Stimulated activated naive CD8-positive, alpha-beta T cell treated with anti-CD3 and anti-CD28 coated beads, Interleukin-15, amount 100 ng/mL, for 72 hours (primary cell): ENCODE measurements at regions not wholly inside any gene's neighbourhood (a gene's known extent, or its start where the extent isn't known, plus 50 kb on each side); places are given as distances from the start of the nearest gene placed in this dataset.

ENCODE experiments used
- ATAC-seq: fragments of 150-1000 bp; cut with Tn5 transposase; 2 replicates; pipeline ENCODE4 v1.10.0; 2021; ENCODE audit warnings: mild to moderate bottlenecking, moderate library complexity
- DNase-seq, 2 donors: peaks; one replicate each; pipeline ENCODE4 v3.0.0; 2021 to 2022
- H3K27ac Mint-ChIP-seq, 2 donors: one replicate each; pipeline ENCODE4 v1.8.0; 2022; ENCODE audit warnings: mild to moderate bottlenecking in 2 of 2, mixed read lengths in 2 of 2, moderate library complexity in 2 of 2
- H3K27me3 Mint-ChIP-seq: one replicate; pipeline ENCODE4 v1.8.0; 2022; ENCODE audit warnings: mixed read lengths
- H3K4me1 Mint-ChIP-seq: one replicate; pipeline ENCODE4 v1.8.0; 2022; ENCODE audit warnings: mild to moderate bottlenecking, mixed read lengths
- H3K4me3 Mint-ChIP-seq, 2 donors: one replicate each; pipeline ENCODE4 v1.8.0; 2022; ENCODE audit warnings: mild to moderate bottlenecking in 2 of 2, mixed read lengths in 2 of 2, moderate library complexity in 1 of 2
- H3K9me3 Mint-ChIP-seq, 2 donors: one replicate each; pipeline ENCODE4 v1.8.0; 2022; ENCODE audit warnings: mixed read lengths in 2 of 2

- ATAC-seq, result no peak
Measured at GRCh38 chr3:65251375-65251774, 563.6 kb upstream of the ADAMTS9 start.

DNA sequence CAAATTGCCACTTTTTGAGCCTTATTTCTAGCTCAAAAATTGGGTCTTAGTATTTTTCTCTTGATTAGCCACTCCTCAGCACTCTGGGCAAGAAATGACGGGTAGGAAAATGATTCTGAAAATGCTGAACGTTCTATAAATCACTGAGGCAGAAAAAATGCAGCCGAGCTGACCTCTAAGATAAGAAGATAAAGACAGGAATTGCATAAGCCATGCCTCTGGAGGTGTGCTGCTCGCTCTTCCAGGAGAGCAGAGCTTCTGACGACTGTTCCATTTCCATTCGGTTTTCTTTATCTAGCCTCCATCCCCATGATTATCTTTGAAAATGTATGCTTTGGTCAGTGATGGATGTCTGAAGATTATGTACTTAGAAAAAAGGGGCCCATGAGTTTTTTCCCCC, 558.8 kb upstream of the ADAMTS9 start:
- DNase-seq, result no peak
- no peak for ATAC-seq
- Mint-ChIP-seq H3K27ac (no peak overlapping the region), H3K4me1 (no peaks in the 10 kb centered on the region), H3K4me3 (no peak overlapping the region), H3K27me3 (no peaks in the 10 kb centered on the region), H3K9me3 (peaks cover 5 to 6% of the 10 kb centered on the region in 2 donors)

More at GRCh38 chr3:65251375-65251774, 563.6 kb upstream of the ADAMTS9 start:
- H3K4me1 Mint-ChIP-seq, result no peaks in the 10 kb centered on the region
- no peak overlapping the region for H3K4me3 Mint-ChIP-seq
- H3K27me3 Mint-ChIP-seq, result no peaks in the 10 kb centered on the region
- H3K27ac Mint-ChIP-seq, result peak overlapping the region in 1 of 2 donors; percentile 41
- no peak for DNase-seq
- peaks cover 7 to 20% of the 10 kb centered on the region in 2 donors for H3K9me3 Mint-ChIP-seq

GRCh38 chr3:65245133-65246063, 557.6 kb upstream of the ADAMTS9 start:
- Mint-ChIP-seq H3K4me3 (no peak overlapping the region), H3K27me3 (no peaks in the 10 kb centered on the region), H3K4me1 (no peaks in the 10 kb centered on the region), H3K9me3 (peaks cover 0 to 11% of the 10 kb centered on the region in 2 donors), H3K27ac (no peak overlapping the region)
- DNase-seq, result no peak
- ATAC-seq, result no peak

DNA sequence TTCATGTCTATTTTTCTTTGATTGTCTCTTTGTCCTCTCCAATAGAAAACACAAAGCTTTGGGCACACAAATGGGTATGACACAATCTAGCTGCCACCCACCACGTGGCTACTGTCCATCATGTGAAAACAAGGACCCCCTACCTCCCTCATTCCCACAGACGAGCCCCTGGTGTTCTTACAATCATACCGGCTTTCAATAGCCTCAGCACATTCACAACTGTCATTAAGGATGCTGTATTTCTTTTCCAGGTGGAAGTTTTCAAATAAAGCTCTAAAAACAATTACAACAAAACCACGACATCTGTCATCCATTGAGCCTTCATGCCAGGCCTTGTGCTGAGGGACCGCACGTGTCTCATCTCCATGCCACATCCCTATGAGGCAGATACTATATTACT, 552.6 kb upstream of the ADAMTS9 start:
- ATAC-seq (no peak), DNase-seq (no peak)
- H3K4me3 Mint-ChIP-seq, result no peak overlapping the region
- H3K9me3 Mint-ChIP-seq, result peaks cover 5 to 18% of the 10 kb centered on the region in 2 donors
- H3K27me3 Mint-ChIP-seq, result no peaks in the 10 kb centered on the region
- no peak overlapping the region for H3K27ac Mint-ChIP-seq
- H3K4me1 Mint-ChIP-seq, result no peaks in the 10 kb centered on the region

DNA sequence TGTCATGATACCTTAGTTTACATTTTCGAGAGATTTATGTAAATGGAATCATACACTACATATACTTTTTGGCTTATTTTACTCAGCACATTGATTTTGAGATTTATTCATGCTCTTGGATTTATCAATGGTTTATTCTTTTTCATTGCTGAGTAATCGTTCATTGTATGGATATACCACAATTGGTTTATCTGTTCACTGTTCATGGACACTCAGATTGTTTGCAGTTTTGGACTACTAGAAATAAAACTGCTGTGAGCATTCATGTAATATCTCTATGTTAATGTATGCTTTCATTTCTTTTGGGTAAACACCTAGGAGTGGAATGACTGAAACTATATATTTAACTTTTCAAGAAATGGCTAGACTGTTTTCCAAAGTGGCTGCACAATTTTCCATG, 550.9 kb upstream of the ADAMTS9 start:
- no peak overlapping the region for H3K4me3 Mint-ChIP-seq
- no peak overlapping the region for H3K27ac Mint-ChIP-seq
- no peaks in the 10 kb centered on the region for H3K27me3 Mint-ChIP-seq
- no peaks in the 10 kb centered on the region for H3K4me1 Mint-ChIP-seq
- peaks cover 5 to 19% of the 10 kb centered on the region in 2 donors for H3K9me3 Mint-ChIP-seq
- ATAC-seq, result no peak
- DNase-seq, result no peak

- no peaks in the 10 kb centered on the region for H3K4me1 Mint-ChIP-seq
- peaks cover 5 to 8% of the 10 kb centered on the region in 2 donors for H3K9me3 Mint-ChIP-seq
- H3K27me3 Mint-ChIP-seq, result no peaks in the 10 kb centered on the region
- H3K4me3 Mint-ChIP-seq, result no peak overlapping the region
- H3K27ac Mint-ChIP-seq, result no peak overlapping the region
- no peak for DNase-seq
- no peak for ATAC-seq
Measured at GRCh38 chr3:65234499-65234898, 546.7 kb upstream of the ADAMTS9 start.

DNA sequence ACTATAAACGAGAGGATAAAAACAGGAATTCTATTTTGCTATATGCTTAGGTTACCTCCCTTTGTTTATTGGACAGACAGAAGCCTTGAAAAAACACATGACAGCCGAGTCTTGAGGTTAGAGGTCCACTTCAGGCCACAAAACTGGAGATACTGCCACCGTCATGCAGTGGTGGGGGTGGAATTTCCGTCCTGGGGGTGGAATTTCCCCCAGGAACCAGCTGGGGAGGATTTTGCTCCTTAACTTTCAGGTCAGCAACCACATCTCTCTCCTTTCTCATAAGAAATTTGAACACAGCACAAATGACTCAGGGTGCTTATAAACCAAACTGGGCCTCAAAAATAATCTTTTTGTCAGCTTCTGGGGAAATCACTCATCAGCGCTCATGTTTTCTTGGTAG, 545.8 kb upstream of the ADAMTS9 start:
- no peak for DNase-seq
- H3K9me3 Mint-ChIP-seq, result peaks cover 5 to 8% of the 10 kb centered on the region in 2 donors
- no peak overlapping the region for H3K4me3 Mint-ChIP-seq
- no peaks in the 10 kb centered on the region for H3K4me1 Mint-ChIP-seq
- H3K27ac Mint-ChIP-seq, result no peak overlapping the region
- H3K27me3 Mint-ChIP-seq, result no peaks in the 10 kb centered on the region
- ATAC-seq, result no peak

- DNase-seq, result no peak
- Mint-ChIP-seq H3K27me3 (no peaks in the 10 kb centered on the region), H3K4me3 (no peak overlapping the region), H3K27ac (no peak overlapping the region), H3K9me3 (peaks cover 5 to 8% of the 10 kb centered on the region in 2 donors), H3K4me1 (no peaks in the 10 kb centered on the region)
- ATAC-seq, result no peak
Measured at GRCh38 chr3:65231544-65231943, 543.7 kb upstream of the ADAMTS9 start.

DNA sequence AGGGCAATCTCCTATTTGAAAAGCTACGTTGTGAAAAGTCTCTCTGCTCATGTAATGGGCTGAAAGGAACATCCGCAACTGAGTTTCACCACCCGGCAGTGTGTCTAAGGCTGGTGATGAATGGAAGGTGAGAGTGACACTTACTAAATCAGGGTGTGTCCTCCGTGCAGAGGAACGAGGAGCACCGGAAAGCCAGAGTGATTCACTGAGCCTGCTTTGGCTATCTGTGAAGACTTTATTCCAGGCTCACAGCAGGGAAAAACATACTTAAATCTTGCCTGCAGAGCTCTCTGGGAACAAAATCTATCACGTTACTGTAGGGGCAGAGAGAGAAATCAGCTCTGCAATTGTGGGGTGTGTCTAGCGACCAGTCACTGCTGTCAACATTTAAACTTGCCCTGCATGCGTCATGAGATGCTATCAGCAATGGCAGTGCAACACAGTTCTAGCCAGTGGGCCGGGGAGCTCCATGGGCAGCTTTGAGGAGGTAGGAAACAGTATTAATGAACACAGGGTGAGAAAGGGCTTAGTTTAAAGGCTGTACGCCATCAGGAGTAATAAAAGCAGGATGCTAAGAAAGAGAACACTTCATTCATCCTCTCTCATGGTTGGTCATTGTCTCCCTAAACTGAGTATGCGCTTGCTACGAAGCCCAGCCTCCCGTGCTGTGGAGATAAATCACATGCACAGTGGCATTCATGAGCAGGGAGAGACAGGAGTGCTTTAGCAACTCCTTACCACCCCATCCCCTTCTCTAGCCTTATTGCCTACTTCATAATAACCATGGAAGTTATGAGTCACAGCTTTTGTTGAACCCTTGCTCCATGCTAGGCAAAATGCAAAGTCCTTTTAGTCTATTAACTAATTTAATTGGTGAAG, 542.7 kb upstream of the ADAMTS9 start:
- no peaks in the 10 kb centered on the region for H3K27me3 Mint-ChIP-seq
- ATAC-seq, result no peak
- no peak overlapping the region for H3K27ac Mint-ChIP-seq

GRCh38 chr3:65226287-65226686, 538.5 kb upstream of the ADAMTS9 start:
- H3K27ac Mint-ChIP-seq, result no peak overlapping the region
- H3K27me3 Mint-ChIP-seq, result no peaks in the 10 kb centered on the region
- no peaks in the 10 kb centered on the region for H3K4me1 Mint-ChIP-seq
- peaks cover 5 to 17% of the 10 kb centered on the region in 2 donors for H3K9me3 Mint-ChIP-seq
- DNase-seq, result no peak
- H3K4me3 Mint-ChIP-seq, result no peak overlapping the region
- no peak for ATAC-seq

More for the DNA sequence above, 542.7 kb upstream of the ADAMTS9 start:
- Mint-ChIP-seq H3K9me3 (peaks cover under 1 to 2% of the 10 kb centered on the region in 2 donors), H3K4me3 (no peak overlapping the region), H3K4me1 (no peaks in the 10 kb centered on the region)
- no peak for DNase-seq

GRCh38 chr3:65210026-65210814, 522.4 kb upstream of the ADAMTS9 start:
- no peak for DNase-seq
- peaks cover 12 to 14% of the 10 kb centered on the region in 2 donors for H3K9me3 Mint-ChIP-seq
- no peaks in the 10 kb centered on the region for H3K4me1 Mint-ChIP-seq
- ATAC-seq, result no peak
- H3K4me3 Mint-ChIP-seq, result no peak overlapping the region
- no peaks in the 10 kb centered on the region for H3K27me3 Mint-ChIP-seq
- no peak overlapping the region for H3K27ac Mint-ChIP-seq

GRCh38 chr3:65202395-65202794, 514.6 kb upstream of the ADAMTS9 start:
- DNase-seq, result no peak
- H3K9me3 Mint-ChIP-seq, result peaks cover 0 to 5% of the 10 kb centered on the region in 2 donors
- no peaks in the 10 kb centered on the region for H3K4me1 Mint-ChIP-seq
- no peaks in the 10 kb centered on the region for H3K27me3 Mint-ChIP-seq
- peak overlapping the region in 1 of 2 donors; percentile 46 for H3K27ac Mint-ChIP-seq
- H3K4me3 Mint-ChIP-seq, result no peak overlapping the region
- ATAC-seq, result no peak

DNA sequence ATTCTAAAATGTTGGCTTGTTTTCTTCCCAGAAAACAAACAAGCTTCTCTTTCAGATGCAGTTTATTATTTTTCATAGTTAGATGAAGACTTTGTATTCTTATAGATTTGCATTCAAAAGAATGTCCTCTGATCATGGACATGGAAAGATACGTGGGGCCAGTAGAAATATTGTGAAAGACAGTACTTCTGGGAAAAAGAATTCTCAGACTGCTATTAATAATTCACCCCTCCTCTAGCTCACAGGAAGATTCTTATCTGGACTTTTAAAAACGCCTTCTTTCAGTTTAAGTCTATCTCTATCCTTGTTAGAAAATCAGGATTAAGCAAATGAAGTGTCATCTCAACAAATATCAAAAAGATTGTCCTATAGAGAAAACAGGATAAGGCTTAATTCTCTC, 514.1 kb upstream of the ADAMTS9 start:
- Mint-ChIP-seq H3K27me3 (no peaks in the 10 kb centered on the region), H3K27ac (no peak overlapping the region), H3K9me3 (peaks cover 0 to 5% of the 10 kb centered on the region in 2 donors), H3K4me1 (no peaks in the 10 kb centered on the region), H3K4me3 (no peak overlapping the region)
- no peak for ATAC-seq
- no peak for DNase-seq

GRCh38 chr3:65200310-65200970, 512.6 kb upstream of the ADAMTS9 start:
- H3K9me3 Mint-ChIP-seq, result peaks cover 0 to 5% of the 10 kb centered on the region in 2 donors
- H3K4me1 Mint-ChIP-seq, result no peaks in the 10 kb centered on the region
- no peak overlapping the region for H3K27ac Mint-ChIP-seq
- ATAC-seq (no peak), DNase-seq (no peak)
- H3K4me3 Mint-ChIP-seq, result no peak overlapping the region
- H3K27me3 Mint-ChIP-seq, result no peaks in the 10 kb centered on the region

- Mint-ChIP-seq H3K27me3 (no peaks in the 10 kb centered on the region), H3K9me3 (peaks cover 0 to 8% of the 10 kb centered on the region in 2 donors), H3K4me1 (no peaks in the 10 kb centered on the region), H3K4me3 (no peak overlapping the region), H3K27ac (no peak overlapping the region)
- no peak for ATAC-seq
- no peak for DNase-seq
Measured at GRCh38 chr3:65196663-65197062, 508.9 kb upstream of the ADAMTS9 start.
